ENCODE measurements at regions not wholly inside any gene's neighbourhood (a gene's known extent, or its start where the extent isn't known, plus 50 kb on each side); places are given as distances from the start of the nearest gene placed in this dataset.

DNA sequence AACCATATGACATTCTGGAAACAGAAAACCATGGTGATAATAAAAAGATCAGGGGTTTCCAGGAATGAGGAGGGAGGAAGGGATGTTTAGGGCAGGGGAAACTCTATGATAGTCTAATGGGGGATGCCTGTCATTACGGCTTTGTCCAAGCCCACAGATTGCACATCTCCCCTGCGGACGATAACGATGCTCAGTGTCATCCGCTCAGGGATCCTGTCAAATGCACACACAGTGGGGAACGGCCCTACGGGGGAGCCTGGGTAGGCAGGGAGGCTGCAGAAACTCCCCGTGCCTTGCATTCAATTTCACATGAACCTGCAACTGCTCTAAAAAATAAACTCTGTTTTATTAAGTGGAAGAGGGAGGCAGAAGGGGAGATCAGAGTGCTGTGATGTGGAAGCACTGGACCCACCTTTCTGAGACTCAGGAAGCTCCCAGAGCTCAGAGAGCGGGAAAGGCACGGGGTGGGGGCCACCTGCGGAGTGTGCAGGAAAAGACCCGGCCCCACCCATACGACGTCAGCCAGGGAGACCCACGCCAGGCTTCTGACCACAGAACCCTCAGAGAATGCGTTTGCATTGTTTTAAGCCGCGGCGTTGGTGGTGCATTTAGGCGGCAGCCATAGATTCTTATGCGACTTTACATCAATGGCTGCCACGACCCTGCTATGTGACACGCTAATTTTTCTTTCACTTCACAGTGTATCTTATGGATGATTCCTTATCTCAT lies 543.5 kb downstream of the BRD1 start:
- no peak for DNase-seq (ENCODE audit: low spot score)

DNA sequence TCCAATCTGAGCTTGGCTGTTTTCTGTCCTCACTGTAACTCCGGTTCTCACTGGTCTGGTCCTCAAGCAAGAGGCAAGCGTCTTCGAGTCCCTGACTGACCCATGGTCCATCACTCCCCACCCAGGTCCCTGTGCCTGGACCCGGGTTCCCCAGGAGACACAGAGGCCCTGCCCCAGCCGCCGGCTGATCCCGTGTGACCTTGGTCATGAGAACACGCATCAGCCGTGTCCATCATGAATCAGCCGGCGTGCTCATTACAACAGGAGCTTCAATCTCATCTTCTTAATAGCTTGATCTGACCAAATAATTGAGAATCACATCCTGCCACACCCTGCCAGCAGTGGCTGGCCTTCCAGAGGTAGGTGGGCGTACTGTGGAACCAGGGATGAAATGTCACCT lies 545.1 kb downstream of the BRD1 start:
- DNase-seq (ENCODE audit: low spot score): no peak

DNA sequence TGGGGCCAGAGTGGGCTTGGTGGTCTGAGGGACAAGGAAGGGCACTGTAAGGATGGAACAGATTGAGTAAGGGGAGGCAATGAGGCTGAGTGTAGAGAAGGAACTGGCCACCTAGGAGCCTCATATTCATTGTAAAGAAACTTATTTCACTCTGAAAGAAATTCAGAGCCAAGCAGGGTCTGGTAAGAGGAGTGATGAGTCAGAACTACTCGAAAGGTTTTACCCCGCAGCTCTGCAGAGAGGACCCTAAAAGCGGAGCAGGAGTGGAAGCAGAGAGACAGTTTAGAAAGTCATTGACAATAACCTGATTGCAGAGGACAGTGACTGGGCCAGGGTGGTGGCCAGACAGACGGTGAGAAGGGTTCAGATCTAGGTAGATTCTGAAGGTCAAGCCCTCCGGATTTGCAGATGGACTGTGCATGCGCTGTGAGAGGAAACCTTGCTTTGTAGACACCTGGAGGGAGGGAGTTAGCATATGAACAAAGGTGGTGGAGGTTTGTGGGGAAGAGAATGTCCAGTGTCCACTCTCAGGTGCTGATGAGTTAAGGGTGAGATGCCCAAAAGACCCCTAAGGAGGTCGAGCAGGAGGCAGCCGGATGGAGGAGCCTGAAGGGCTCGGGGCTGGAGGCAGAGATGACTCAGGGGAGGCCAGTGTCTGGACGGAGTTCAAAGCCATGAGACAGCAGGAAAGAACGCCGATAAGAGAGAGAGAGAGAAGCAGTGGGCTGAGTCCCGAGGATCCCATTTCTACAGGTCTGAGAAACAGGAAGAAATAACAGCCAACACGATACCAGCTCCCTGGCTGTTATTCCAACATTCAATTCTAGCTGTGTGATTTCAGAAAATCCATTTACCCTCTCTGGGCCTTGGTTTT lies 546.0 kb downstream of the BRD1 start:
- no peak for DNase-seq (ENCODE audit: low spot score)

DNA sequence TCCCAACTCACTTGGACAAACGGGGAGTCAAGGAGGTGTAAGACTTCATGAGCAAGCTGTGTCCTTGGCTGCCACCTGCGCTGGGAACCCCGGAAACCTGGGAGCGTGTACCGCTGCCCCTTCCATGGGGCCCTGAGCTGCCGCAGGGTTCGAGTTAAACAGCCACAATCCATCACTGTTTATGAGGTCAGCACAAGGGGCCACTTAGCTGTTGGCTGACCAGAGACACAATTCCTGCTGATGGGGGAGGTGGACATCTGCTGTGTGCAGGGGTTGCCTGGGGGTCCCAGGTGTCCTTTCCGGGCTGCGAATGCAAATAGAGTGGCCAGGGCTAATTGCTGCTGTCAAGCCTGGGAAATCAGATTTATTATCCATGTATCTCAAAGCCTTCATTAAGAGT lies 549.3 kb downstream of the BRD1 start:
- no peak for DNase-seq (ENCODE audit: low spot score)

- no peak for DNase-seq (ENCODE audit: low spot score)
Observed at GRCh38 chr22:49276567-49276966, 551.1 kb downstream of the BRD1 start.

GRCh38 chr22:49274754-49275380 lies 552.8 kb downstream of the BRD1 start:
- DNase-seq (ENCODE audit: low spot score): no peak

DNA sequence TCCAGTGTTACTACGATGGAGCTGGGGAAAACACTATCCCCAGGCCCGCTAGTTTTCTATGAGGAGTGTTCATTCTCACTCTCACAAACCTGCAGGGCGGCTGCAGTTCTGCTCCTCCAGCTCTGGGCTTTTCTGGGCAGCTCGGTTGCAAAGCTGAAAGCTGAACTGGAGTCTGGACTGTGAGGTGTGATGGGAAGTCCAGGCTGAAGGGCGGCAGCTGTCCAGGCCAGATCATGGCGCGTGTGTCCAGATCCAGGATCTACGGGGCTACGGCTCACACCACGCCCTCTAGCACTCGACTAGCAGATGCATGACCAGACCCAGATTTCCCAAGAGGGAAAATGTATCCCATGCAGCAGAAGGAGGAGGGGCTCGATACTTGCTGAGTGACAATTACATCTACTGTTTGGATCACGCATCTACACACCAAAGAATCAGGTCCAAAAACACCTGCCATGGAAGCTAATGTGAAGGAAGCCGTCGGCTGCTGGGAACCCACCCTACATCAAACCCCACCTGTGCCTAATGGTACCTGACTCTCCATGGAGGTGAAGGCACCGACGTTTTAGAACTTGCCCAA lies 555.0 kb downstream of the BRD1 start:
- DNase-seq (ENCODE audit: low spot score): no peak

DNA sequence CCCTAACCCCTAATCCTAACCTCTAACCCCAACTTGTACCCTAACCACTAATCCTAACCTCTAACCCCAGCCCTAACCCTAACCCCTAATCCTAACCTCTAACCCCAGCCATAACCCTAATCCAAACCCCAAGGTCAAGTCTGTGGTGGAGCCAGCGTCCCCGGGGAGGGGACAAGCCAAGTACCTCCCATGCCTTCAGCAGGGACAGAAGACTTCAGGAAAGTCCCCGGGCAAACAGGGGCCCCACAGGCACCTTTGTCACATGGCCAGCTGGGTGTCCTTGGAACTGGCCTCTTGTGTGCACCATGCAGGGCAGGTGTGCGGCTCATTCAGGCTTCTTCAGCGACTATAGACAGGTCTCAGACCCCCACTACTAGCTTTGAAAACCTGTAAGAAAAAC lies 555.8 kb downstream of the BRD1 start:
- no peak for DNase-seq (ENCODE audit: low spot score)

DNA sequence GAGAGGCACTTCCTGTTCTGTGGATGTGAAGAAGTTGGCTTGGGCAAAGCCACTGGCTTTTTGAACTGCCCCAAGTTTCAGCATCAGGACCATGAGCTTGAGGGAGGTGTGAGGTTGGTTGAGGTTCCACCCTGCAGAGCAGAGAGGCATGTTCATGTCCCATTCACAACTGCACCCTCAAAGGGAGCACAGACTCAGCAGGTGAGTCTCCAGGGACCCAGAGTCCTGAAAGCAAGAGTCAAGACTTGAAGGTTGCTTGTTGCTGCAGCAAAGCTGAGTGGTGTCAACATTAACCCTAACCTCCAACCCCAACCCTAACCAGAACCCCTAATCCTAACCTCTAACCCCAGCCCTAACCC lies 556.3 kb downstream of the BRD1 start:
- no peak for DNase-seq (ENCODE audit: low spot score)

GRCh38 chr22:49270595-49271368 lies 556.9 kb downstream of the BRD1 start:
- DNase-seq (ENCODE audit: low spot score): no peak

DNA sequence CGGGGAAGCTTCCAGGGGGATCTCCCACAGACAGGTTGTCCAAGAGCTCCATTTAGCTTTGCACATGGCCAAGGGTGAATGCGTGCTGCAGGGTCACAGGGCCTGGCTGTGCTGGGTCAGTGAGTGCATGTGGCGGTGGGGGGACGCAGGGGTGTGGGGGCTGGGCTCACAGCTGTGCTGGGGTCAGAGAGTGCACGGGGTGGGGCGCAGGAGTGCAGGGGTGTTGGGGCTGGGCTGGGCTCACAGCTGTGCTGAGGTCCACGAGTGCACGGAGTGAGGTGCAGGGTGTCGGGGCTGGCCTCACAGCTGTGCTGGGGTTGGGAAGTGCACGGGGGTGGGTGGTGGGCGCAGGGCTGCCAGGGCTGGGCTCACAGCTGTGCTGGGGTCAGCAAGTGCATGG lies 557.7 kb downstream of the BRD1 start:
- no peak for DNase-seq (ENCODE audit: low spot score)

DNA sequence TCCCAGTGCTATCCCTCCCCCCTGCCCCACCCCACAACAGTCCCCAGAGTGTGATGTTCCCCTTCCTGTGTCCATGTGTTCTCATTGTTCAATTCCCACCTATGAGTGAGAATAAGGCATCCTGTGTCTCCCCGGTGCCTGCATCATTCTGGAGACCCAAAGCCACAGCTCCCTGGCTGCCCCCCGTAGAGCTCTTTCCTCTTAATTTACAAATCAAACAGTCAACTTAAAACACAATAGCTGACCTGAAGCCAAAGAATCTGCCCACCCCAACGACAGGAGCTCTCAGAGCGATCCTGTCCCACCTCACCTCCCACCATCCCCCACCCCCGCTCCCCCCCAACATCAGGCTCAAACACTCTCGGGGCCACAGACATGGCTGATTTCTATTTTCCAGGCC lies 558.3 kb downstream of the BRD1 start:
- no peak for DNase-seq (ENCODE audit: low spot score)

GRCh38 chr22:49268924-49269323 lies 558.7 kb downstream of the BRD1 start:
- no peak for DNase-seq (ENCODE audit: low spot score)

GRCh38 chr22:49267996-49268395 lies 559.7 kb downstream of the BRD1 start:
- no peak for DNase-seq (ENCODE audit: low spot score)

- no peak for DNase-seq (ENCODE audit: low spot score)
Observed at GRCh38 chr22:49266561-49267519, 560.8 kb downstream of the BRD1 start.

GRCh38 chr22:49264696-49265095 lies 563.0 kb downstream of the BRD1 start:
- no peak for DNase-seq (ENCODE audit: low spot score)

DNA sequence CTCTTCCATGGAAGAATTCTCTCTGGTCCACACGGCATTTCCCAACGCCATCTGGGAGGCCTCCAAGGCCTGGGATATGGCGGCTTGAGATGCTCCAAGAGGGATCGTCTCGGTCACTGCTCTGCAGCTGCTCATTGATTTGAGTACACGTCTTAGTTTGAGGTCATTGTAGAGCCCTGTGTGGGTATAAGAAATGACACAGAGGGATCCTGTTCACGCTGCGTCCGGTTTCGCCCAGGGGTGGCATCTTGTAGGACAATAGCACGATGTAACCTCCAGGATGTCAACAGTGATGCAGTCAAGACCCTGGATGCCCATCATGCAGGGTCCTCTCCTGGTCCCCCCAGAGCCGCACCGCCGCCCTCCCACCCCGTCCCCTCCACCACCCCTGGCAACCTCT lies 564.6 kb downstream of the BRD1 start:
- no peak for DNase-seq (ENCODE audit: low spot score)

DNA sequence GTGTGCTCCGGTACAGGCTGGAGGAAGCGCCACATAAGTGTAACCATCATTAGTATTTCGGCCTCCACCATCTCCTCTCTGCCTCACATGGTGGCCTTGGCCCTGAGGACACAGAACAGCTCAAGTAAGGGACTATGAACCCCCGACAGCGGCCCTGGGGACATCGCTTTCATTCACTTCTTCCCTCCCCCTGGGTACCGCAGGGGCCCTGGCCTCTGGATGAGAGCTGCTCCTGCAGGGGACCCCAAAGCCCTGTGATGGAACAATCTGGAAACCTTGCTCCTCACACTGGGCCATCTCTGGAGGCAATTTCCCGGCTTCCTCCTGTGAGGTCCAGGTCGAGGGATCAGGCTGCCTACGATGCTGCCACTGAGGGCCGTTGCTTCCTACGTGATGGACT lies 565.5 kb downstream of the BRD1 start:
- no peak for DNase-seq (ENCODE audit: low spot score)

GRCh38 chr22:49261616-49262015 lies 566.1 kb downstream of the BRD1 start:
- no peak for DNase-seq (ENCODE audit: low spot score)

GRCh38 chr22:49260681-49261580 lies 566.7 kb downstream of the BRD1 start:
- no peak for DNase-seq (ENCODE audit: low spot score)

Data from AG08395 (cell line).